Loucy (cell line): ENCODE measurements at regions not wholly inside any gene's neighbourhood (a gene's known extent, or its start where the extent isn't known, plus 50 kb on each side); places are given as distances from the start of the nearest gene placed in this dataset.

Experiments used
- H2AFZ ChIP-seq: fragments of 200-600 bp; sonication (generic); 2 replicates; pipeline ENCODE4 v1.6.0; 2016; ENCODE audit warnings: antibody characterized with exemption, mild to moderate bottlenecking, low read length, moderate library complexity
- H3F3A ChIP-seq: fragments of 200-600 bp; 2 replicates; pipeline ENCODE4 v1.6.0; 2016; ENCODE audit warnings: antibody characterized with exemption, low read depth, mild to moderate bottlenecking
- H3K27me3 ChIP-seq: fragments of 200-600 bp; sonication (generic); 2 replicates; pipeline ENCODE4 v1.6.1; 2014; ENCODE audit warnings: low read length, mild to moderate bottlenecking; ENCODE audit not compliant: insufficient read depth, poor library complexity, severe bottlenecking
- H3K36me3 ChIP-seq: fragments of 200-600 bp; sonication (generic); 2 replicates; pipeline ENCODE4 v1.6.1; 2016; ENCODE audit warnings: low read length; ENCODE audit not compliant: insufficient read depth
- H3K4me1 ChIP-seq: fragments of 200-600 bp; sonication (generic); 2 replicates; pipeline ENCODE4 v1.5.1; 2014; ENCODE audit warnings: low read length, mild to moderate bottlenecking; ENCODE audit not compliant: insufficient read depth, poor library complexity, severe bottlenecking
- H3K4me2 ChIP-seq: fragments of 200-600 bp; sonication (generic); 2 replicates; pipeline ENCODE4 v1.6.0; 2014; ENCODE audit warnings: antibody characterized with exemption, low read length, low read depth, mild to moderate bottlenecking; ENCODE audit not compliant: poor library complexity, severe bottlenecking
- H3K4me3 ChIP-seq: fragments of 200-600 bp; sonication (generic); 2 replicates; pipeline ENCODE4 v1.5.1; 2014; ENCODE audit warnings: low read length, mild to moderate bottlenecking, mixed read lengths; ENCODE audit not compliant: poor library complexity, severe bottlenecking
- H3K79me2 ChIP-seq: fragments of 200-600 bp; sonication (generic); 2 replicates; pipeline ENCODE4 v1.6.1; 2014; ENCODE audit warnings: low read length; ENCODE audit not compliant: insufficient read depth
- H3K9ac ChIP-seq: fragments of 200-600 bp; sonication (generic); 2 replicates; pipeline ENCODE4 v1.6.0; 2014; ENCODE audit warnings: mild to moderate bottlenecking, low read depth, low read length, moderate library complexity; ENCODE audit not compliant: poor library complexity, severe bottlenecking
- H3K9me2 ChIP-seq: fragments of 200-600 bp; sonication (generic); replicated peaks from 2 replicates; pipeline ENCODE4 v1.6.1; 2016; ENCODE audit warnings: low read depth, low read length, mixed read lengths
- H3K9me3 ChIP-seq: fragments of 200-600 bp; sonication (generic); 2 replicates; pipeline ENCODE4 v1.6.1; 2014; ENCODE audit warnings: mild to moderate bottlenecking, antibody characterized with exemption, low read length, low read depth; ENCODE audit not compliant: insufficient read depth
- H4K20me1 ChIP-seq: fragments of 200-600 bp; sonication (generic); 2 replicates; pipeline ENCODE4 v1.6.0; 2014; ENCODE audit warnings: antibody characterized with exemption, low read length, mild to moderate bottlenecking; ENCODE audit not compliant: insufficient read depth, poor library complexity, severe bottlenecking
- CTCF ChIP-seq: fragments of 200-600 bp; sonication (generic); conservative IDR thresholded peaks from 2 replicates; pipeline ENCODE4 v1.5.1; 2014; ENCODE audit warnings: mild to moderate bottlenecking, antibody characterized with exemption, low read length
- EZH2phosphoT487 ChIP-seq: fragments of 200-600 bp; IDR thresholded peaks from 2 replicates; pipeline ENCODE4 v1.6.1; 2018; ENCODE audit warnings: antibody characterized with exemption, mild to moderate bottlenecking, moderate library complexity, borderline replicate concordance

- Histone ChIP-seq H3K9me2 (no peaks in the 10 kb centered on the region), H4K20me1 (no peaks in the 10 kb centered on the region), H3K79me2 (no peaks in the 10 kb centered on the region), H3K9me3 (no peaks in the 10 kb centered on the region), H3K36me3 (no peaks in the 10 kb centered on the region), H3K4me1 (no peaks in the 10 kb centered on the region), H3F3A (no peaks in the 10 kb centered on the region), H3K9ac (no peak overlapping the region), H3K4me3 (no peak overlapping the region), H3K4me2 (no peak overlapping the region), H3K27me3 (no peaks in the 10 kb centered on the region), H2AFZ (no peak overlapping the region)
- no peak for TF ChIP-seq EZH2phosphoT487
- TF ChIP-seq CTCF = no peak
Observed at GRCh38 chr3:73296859-73297258, 235.4 kb downstream of the EBLN2 start.

GRCh38 chr3:73298243-73299183, 237.1 kb downstream of the EBLN2 start:
- no peak overlapping the region for H2AFZ ChIP-seq
- H3K4me3 ChIP-seq = no peak overlapping the region
- no peaks in the 10 kb centered on the region for H3F3A ChIP-seq
- H3K79me2 ChIP-seq = no peaks in the 10 kb centered on the region
- no peak for TF ChIP-seq EZH2phosphoT487
- TF ChIP-seq CTCF = no peak
- no peaks in the 10 kb centered on the region for H3K27me3 ChIP-seq
- no peaks in the 10 kb centered on the region for H3K4me1 ChIP-seq
- no peaks in the 10 kb centered on the region for H3K36me3 ChIP-seq
- H3K9me3 ChIP-seq = no peaks in the 10 kb centered on the region
- no peak overlapping the region for H3K4me2 ChIP-seq
- no peak overlapping the region for H3K9ac ChIP-seq
- no peaks in the 10 kb centered on the region for H4K20me1 ChIP-seq
- no peaks in the 10 kb centered on the region for H3K9me2 ChIP-seq

- Histone ChIP-seq H3K79me2 (no peaks in the 10 kb centered on the region), H3K36me3 (no peaks in the 10 kb centered on the region), H4K20me1 (no peaks in the 10 kb centered on the region), H3K9me2 (no peaks in the 10 kb centered on the region), H2AFZ (no peak overlapping the region), H3K4me1 (no peaks in the 10 kb centered on the region), H3F3A (no peaks in the 10 kb centered on the region), H3K4me2 (no peak overlapping the region), H3K4me3 (no peak overlapping the region), H3K9me3 (no peaks in the 10 kb centered on the region), H3K9ac (no peak overlapping the region), H3K27me3 (no peaks in the 10 kb centered on the region)
- TF ChIP-seq CTCF = no peak
- no peak for TF ChIP-seq EZH2phosphoT487
Observed at GRCh38 chr3:73299184-73299691, 237.8 kb downstream of the EBLN2 start.
